ENCODE measurements at regions not wholly inside any gene's neighbourhood (a gene's known extent, or its start where the extent isn't known, plus 50 kb on each side); places are given as distances from the start of the nearest gene placed in this dataset.

DNA sequence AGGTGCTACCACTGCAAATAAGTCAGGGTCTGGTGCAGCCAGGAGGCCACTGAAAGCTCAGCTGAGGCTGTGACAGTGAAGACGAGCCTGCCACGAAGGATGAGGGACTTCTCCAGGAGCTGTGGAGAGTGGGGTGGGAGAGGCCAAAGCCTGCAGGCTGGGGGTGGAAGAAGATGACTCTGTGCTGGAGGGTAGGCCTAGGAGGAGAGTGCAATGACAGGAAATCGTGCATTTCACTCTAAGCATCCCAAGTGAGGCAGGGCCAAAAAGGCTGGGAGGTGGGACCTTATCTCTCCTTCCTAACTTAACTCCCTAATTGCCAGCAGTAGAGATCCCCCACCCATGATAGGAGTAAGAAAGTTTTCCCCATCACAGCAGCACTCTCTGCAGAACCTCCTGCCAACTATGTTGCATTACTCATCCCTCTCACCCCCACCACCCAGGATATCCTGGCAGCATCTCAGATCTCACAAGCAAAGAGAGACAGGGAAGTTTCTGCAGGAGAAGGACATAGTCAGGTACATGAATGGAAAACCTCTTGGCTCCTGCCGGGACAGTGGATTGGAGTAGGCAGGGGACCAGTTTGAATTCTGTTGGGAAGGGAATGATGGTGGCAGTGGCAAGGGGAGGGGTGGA is 466.2 kb downstream of the CDH26 start:
- DNase-seq (ENCODE audit: low read depth in 2 of 2): no peak

DNA sequence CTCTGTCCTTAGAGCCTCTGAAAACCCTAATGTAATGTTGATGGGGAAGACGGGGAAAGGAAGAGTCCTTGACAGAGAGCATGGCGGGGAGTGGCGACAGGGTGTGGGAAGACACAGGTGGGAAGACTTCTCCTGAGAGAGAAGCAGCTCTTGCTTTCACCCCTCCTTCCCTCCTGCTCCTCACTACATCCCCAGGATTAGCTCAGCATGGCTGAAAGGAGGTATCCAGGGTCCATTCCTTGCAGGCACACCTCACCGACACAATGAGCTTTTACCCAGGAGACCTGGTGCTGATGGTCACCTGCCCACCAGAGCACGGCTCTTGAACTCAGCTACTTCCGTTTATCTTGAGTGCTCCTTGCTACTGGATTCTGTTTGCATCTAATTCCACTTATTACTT is 469.3 kb downstream of the CDH26 start:
- DNase-seq (ENCODE audit: low read depth in 2 of 2): no peak

DNA sequence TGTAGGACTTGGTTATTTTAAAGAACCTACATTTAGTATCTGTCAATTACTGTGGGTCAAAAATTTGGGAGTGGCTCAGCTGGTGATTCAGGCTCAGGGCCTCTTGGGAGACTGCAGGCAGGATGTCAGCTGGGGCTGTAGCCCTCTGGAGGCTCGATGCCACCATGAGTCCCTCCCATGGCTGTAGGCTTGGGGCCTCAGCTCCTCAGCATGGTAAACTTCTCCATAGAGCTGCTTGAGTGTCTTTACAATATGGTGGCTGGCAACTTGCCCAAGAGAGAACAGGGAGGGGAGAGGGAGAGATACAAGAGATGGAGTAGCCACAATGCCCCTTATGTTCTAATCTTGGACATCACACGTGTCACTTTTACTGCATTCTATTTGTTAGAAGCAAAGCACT is 470.4 kb downstream of the CDH26 start:
- no peak for DNase-seq (ENCODE audit: low read depth in 2 of 2)

- no peak for DNase-seq (ENCODE audit: low read depth in 2 of 2)
Measured at GRCh38 chr20:60430516-60431001, 472.3 kb downstream of the CDH26 start.

GRCh38 chr20:60431349-60431748 is 473.1 kb downstream of the CDH26 start:
- DNase-seq (ENCODE audit: low read depth in 2 of 2): no peak

DNA sequence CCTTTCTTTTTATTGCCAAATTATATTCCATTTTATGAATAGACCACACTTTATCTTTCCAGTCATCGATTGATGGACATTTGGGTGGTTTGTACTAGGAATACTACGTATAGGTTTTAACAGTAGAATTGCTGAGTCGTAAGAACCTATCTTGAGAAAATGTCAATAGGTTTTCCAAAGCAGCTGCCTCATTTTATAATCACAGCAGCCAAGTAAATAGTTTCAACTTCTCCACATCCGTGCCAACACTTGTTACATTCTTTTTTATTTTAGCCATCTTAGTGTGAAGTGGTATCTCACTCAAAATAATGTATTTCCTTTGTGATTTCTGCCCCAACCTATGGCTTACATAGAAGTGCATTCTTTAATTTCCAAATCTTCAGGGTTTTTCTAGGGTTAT is 479.2 kb downstream of the CDH26 start:
- no peak for DNase-seq (ENCODE audit: low read depth in 2 of 2)

DNA sequence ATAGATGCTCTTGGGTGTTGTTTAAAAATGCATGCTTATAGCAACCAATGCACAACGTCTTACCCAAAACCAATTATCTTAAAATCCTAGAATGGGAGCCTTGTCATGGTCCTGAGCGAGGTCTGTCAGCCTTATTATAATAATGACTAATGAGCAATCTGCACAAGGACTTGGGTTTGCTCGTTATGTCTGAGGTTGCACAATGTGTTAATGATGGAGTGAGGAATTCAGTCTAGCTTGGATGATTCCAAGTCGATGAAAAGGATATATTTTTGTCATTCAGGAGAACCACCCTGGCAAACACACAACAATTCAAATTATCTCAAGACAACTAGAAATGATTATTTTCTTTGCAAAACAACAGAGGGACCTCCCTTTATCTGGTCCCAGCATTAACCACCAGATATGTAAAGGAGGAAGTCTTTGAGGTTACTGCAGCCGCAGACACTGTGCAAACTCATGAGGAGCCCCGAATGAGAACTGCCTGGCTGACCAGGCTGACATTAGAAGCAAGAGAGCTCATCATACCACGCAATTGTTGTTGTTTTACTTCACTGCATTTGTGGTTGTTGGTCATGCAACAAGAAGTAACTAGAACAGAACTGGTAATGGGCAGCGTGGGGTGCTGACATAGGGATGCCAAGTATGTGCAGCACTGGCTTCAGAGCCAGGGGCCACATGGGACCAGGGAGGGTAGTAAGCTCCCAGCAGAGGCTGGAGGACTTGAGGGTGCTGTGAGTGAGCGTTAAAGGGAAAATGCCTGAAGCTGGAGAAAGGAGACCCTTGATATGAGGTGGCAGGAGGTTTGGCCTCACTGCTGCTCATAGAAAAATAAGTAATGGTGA is 488.3 kb downstream of the CDH26 start:
- no peak for DNase-seq (ENCODE audit: low read depth in 2 of 2)

GRCh38 chr20:60447703-60448102 is 489.5 kb downstream of the CDH26 start:
- no peak for DNase-seq (ENCODE audit: low read depth in 2 of 2)

DNA sequence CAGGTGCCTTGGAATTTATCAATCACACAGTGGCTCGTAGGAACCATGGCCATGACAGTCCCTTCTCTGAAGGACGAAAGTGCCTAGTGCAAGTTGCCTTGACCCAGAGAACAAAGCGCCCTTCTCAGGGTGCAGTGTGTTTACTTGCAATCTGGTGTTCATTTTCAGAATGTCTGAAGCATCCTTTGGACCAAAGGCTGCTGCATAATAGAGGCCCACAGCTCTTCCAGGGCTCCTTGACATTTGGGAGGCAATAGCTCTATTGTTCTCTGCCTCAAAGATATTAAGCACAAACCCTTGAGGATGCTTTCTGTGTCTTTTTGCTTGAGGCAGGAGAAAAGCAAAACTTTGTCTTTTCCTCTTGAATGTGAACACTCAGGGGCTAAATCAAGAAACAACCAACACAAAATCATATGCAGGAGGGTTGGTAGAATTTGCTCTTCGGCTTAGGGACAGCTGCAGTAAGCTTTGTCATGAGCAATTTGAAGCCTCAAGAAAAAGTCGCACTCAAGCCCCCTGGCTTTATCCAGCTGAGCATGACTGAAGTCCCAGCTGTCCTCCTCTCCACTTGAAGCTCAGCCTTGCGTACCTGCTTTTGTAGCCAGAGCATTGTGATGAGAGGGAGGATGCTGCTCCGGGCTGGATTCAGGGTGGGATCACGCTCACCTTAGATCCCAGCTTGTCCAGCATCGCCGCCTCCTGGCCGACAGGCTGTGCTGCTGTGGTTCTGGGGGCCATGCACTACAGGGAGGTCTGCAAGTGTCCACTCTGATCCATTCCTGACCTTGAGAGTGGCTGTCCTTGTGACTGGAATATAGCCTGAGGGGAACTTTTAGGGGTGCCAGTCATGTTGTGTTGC is 495.4 kb downstream of the CDH26 start:
- no peak for DNase-seq (ENCODE audit: low read depth in 2 of 2)

- no peak for DNase-seq (ENCODE audit: low read depth in 2 of 2)
Measured at GRCh38 chr20:60454491-60454890, 496.3 kb downstream of the CDH26 start.

- DNase-seq (ENCODE audit: low read depth in 2 of 2): no peak
Measured at GRCh38 chr20:60455272-60455671, 497.0 kb downstream of the CDH26 start.

GRCh38 chr20:60459212-60459611 is 501.0 kb downstream of the CDH26 start:
- no peak for DNase-seq (ENCODE audit: low read depth in 2 of 2)

DNA sequence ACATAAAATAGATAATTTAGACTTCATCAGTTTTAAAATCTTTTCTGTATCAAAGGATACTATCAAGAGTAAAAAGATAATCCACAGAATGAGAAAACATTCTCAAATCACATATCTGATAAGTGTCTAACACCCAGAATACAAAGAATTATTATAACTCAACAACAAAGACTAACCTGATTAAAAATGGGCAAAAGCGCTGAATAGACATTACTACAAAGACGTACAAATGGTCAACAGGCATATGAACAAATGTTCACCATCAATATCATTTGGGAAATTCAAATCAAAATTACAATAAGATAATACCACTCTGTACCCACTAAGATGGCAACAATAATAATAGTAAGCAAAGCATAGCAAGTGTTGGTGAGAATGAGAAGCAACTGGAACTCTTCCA is 503.8 kb downstream of the CDH26 start:
- DNase-seq (ENCODE audit: low read depth in 2 of 2): no peak

DNA sequence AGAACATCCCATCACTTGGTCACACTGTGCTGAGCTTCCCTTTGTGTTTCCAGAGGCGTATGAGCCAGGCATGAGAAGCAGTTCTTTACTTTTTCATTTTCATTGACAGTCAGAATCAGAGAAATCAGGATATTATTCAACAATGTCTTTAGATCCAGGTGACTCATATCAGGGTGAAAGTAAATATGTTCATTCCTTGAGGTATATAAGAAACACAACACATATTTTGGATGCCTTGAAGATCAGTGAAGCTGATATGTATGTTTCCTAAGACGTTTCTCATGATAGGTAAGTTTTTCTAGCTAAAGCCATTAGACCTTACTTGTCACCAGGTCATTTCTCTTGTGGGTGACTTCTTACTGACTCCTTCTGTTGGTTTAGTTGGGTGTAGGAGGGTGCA is 505.6 kb downstream of the CDH26 start:
- DNase-seq (ENCODE audit: low read depth in 2 of 2): no peak

DNA sequence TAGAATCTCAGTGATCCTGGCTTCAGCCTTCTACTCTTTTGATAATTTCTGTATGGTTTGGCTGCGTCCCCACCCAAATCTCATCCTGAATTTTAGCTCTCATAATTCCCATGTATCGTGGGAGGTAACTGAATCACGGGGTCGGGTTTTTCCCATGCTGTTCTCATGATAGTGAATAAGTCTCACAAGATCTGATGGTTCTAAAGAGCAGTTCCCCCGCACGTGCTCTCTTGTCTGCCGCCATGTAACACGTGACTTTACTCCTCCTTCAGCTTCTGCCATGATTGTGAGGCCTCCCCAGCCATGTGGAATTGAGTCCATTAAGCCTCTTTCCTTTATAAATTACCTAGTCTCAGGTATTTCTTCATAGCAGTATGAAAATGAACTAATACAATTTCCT is 507.2 kb downstream of the CDH26 start:
- no peak for DNase-seq (ENCODE audit: low read depth in 2 of 2)

GRCh38 chr20:60465993-60466686 is 507.9 kb downstream of the CDH26 start:
- DNase-seq (ENCODE audit: low read depth in 2 of 2): no peak

GRCh38 chr20:60466687-60467022 is 508.4 kb downstream of the CDH26 start:
- no peak for DNase-seq (ENCODE audit: low read depth in 2 of 2)

- DNase-seq (ENCODE audit: low read depth in 2 of 2): no peak
Measured at GRCh38 chr20:60467078-60467477, 508.9 kb downstream of the CDH26 start.

DNA sequence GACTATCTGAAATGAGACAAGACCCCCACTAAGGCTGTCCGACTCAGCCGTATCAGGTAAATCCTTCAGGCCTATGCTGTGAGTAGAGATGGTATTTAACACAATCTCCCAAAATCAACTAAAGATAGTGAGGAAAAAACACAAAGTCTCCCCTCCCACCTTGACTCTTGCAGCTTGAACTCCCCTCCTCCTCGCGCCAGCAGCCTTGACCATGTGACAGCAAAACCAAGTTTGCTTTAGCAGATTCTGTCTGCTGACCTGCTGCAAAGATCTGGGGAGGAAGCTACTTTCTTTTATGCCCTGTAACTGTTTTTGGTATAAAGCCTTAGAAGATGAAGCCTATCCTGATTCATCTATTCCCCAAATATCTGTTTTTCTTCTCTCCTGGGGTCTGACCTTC is 509.5 kb downstream of the CDH26 start:
- DNase-seq (ENCODE audit: low read depth in 2 of 2): no peak

DNA sequence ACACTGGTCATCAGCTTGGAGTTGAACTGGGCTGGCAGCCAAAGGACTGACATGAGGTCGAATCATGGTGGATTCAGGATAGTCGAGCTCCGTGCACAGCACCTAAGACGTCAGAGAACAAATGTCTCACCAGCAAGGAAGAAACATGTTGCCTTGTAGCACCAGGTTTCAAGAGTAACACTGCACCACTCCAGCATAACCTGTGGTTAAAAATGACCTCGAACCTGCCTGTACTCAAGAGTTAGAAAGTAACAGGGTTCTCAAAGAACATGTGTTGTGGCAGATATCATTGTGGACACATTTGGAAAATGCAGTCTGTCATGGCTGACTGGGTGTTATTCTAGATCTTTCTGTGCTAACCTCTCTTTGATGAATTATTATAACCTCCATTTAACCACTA is 511.6 kb downstream of the CDH26 start:
- DNase-seq (ENCODE audit: low read depth in 2 of 2): no peak

- DNase-seq (ENCODE audit: low read depth in 2 of 2): no peak
Measured at GRCh38 chr20:60470366-60470765, 512.1 kb downstream of the CDH26 start.

- DNase-seq (ENCODE audit: low read depth in 2 of 2): no peak
Measured at GRCh38 chr20:60473211-60473610, 515.0 kb downstream of the CDH26 start.

Data from stimulated activated CD4-positive, alpha-beta T cell treated with anti-CD3 and anti-CD28 coated beads, Interleukin-4, amount 100 ng/mL, for 48 hours (primary cell).